Medulla oblongata (tissue), 1 donor: ENCODE measurements at regions not wholly inside any gene's neighbourhood (a gene's known extent, or its start where the extent isn't known, plus 50 kb on each side); places are given as distances from the start of the nearest gene placed in this dataset.
"Not testable (repeated sequence)": the region's sequence is repeated elsewhere in the genome, so short reads cannot be mapped to it uniquely, and the experiment has no call there.

Experiments
- DNase-seq: peaks from one replicate; pipeline ENCODE4 v3.0.0-alpha.2; 2015; ENCODE audit errors: extremely low spot score

- no peak for DNase-seq
Observed at GRCh38 chr7:149606826-149607225, 109.2 kb upstream of the ZNF746 start.

- no peak for DNase-seq
Observed at GRCh38 chr7:149605696-149606095, 108.1 kb upstream of the ZNF746 start.

- no peak for DNase-seq
Observed at GRCh38 chr7:149604521-149604920, 106.9 kb upstream of the ZNF746 start.

GRCh38 chr7:149600669-149601330 lies 103.2 kb upstream of the ZNF746 start:
- not testable (repeated sequence) for DNase-seq

- DNase-seq = no peak
Observed at GRCh38 chr7:149599636-149600206, 102.1 kb upstream of the ZNF746 start.

GRCh38 chr7:149598721-149599308 lies 101.2 kb upstream of the ZNF746 start:
- DNase-seq = no peak

GRCh38 chr7:149597789-149598188 lies 100.2 kb upstream of the ZNF746 start:
- not testable (repeated sequence) for DNase-seq

GRCh38 chr7:149595541-149595940 lies 97.9 kb upstream of the ZNF746 start:
- DNase-seq = no peak

- no peak for DNase-seq
Observed at GRCh38 chr7:149595078-149595477, 97.5 kb upstream of the ZNF746 start.

GRCh38 chr7:149588930-149589329 lies 91.3 kb upstream of the ZNF746 start:
- DNase-seq = no peak

GRCh38 chr7:149586646-149587645 lies 89.3 kb upstream of the ZNF746 start:
- DNase-seq = no peak

GRCh38 chr7:149584530-149584929 lies 86.9 kb upstream of the ZNF746 start:
- DNase-seq = no peak

- DNase-seq = no peak
Observed at GRCh38 chr7:149584009-149584408, 86.4 kb upstream of the ZNF746 start.

GRCh38 chr7:149580328-149580727 lies 82.7 kb upstream of the ZNF746 start:
- DNase-seq = no peak

- not testable (repeated sequence) for DNase-seq
Observed at GRCh38 chr7:149579365-149579764, 81.8 kb upstream of the ZNF746 start.

- not testable (repeated sequence) for DNase-seq
Observed at GRCh38 chr7:149574428-149574827, 76.8 kb upstream of the ZNF746 start.

- DNase-seq = no peak
Observed at GRCh38 chr7:149573519-149573918, 75.9 kb upstream of the ZNF746 start.

GRCh38 chr7:149572920-149573319 lies 75.3 kb upstream of the ZNF746 start:
- DNase-seq = not testable (repeated sequence)

- no peak for DNase-seq
Observed at GRCh38 chr7:149570784-149571183, 73.2 kb upstream of the ZNF746 start.

- no peak for DNase-seq
Observed at GRCh38 chr7:149569726-149570422, 72.3 kb upstream of the ZNF746 start.

GRCh38 chr7:149569025-149569725 lies 71.6 kb upstream of the ZNF746 start:
- DNase-seq = no peak
